LNCAP (cell line): ENCODE measurements at regions not wholly inside any gene's neighbourhood (a gene's known extent, or its start where the extent isn't known, plus 50 kb on each side); places are given as distances from the start of the nearest gene placed in this dataset.

Source experiments
- CTCF ChIP-seq: fragments of 450-650 bp; IDR thresholded peaks from 2 replicates; pipeline ENCODE4 v1.5.1; 2017; ENCODE audit warnings: mild to moderate bottlenecking

GRCh38 chr2:122583159-122583917 lies 827.9 kb downstream of the TSN start:
- TF ChIP-seq CTCF: no peak

DNA sequence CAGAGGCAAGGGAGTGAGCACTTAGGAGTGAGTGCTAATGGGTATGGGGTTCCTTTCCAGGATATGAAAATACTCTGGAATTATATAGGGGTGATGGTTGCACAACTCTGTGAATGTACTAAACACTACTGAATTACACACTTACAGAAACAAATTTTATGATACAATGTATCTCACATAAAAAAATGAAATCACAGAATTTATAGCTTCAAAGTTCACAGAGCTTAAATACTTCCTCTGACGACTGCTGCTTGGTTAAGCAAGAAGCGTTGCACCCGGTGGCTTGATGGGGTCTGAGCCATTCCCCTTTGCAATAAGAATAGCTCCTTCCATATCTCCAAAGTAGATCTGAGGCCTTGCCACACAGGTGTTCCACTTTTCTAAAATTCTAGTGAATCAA lies 835.1 kb downstream of the TSN start:
- no peak for TF ChIP-seq CTCF

DNA sequence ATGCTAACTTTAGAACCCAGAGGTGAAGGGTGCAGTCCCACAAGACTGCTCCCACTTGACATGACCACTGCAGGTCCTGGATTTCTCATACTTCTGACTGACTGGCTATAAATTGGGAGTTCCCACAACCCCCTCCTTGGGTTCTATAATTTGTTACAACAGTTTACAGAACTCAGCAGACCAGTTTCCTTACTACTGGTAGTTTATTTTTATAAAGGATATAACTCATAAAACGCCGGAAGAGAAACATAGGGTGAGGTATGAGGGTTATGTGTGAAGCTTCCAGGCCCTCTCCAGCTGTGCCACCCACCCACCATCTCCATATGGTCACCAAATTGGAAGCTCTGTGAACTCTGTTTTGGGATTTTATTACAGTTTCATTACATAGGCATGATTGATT lies 839.6 kb downstream of the TSN start:
- no peak for TF ChIP-seq CTCF

GRCh38 chr2:122596598-122596997 lies 841.1 kb downstream of the TSN start:
- TF ChIP-seq CTCF: no peak

DNA sequence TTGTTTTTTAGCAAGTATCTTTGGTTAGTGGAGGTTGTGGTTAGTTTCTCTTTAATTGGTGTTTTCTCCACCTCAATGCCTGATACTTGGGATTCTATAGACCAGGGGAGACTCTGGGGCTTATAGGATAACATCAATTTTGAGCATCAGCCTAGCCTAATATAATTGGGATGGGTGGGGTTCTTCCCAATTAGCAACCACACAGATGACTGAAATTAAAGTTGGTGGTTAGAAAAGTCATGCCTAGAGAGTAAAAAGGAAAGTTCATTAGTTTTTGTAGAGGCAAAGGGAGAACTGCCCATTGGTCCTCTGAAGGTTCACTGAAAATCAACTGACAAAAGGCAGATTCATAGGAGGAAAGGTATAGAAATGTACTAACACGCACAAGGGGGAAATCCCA lies 843.3 kb downstream of the TSN start:
- TF ChIP-seq CTCF: no peak

- no peak for TF ChIP-seq CTCF
These were observed 855.6 kb downstream of the TSN start for GRCh38 chr2:122610948-122611609.

DNA sequence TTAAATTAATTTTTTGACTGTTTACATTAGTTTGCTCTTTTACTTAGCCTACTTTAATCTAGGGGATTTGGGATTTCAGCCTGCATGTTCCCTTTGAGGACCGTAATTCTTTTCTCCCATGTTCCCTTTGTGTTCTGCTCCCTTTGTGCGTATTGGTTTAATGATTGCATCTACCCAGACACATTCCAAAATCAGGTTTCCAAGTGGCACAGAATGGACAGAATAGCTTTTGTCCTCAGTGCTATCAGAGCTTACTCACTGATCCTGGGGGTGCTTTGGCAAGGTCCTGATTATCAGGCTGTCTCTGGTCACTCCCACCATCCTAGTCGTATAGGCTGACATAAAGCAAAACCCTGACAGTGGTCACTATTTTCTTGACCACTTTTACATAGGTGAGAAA lies 867.5 kb downstream of the TSN start:
- no peak for TF ChIP-seq CTCF
